Keratinocyte (primary cell): ENCODE measurements at regions not wholly inside any gene's neighbourhood (a gene's known extent, or its start where the extent isn't known, plus 50 kb on each side); places are given as distances from the start of the nearest gene placed in this dataset.

Source experiments
- DNase-seq: peaks from one replicate; pipeline ENCODE4 v3.0.0-alpha.2; 2011; ENCODE audit warnings: low read depth, missing footprints, low spot score
- FAIRE-seq: peaks from 2 replicates; lab custom pipeline; 2011; peaks lifted over from hg19 to GRCh38; lab: Jason Lieb, UNC
- H2AFZ ChIP-seq: 2 replicates; pipeline ENCODE4 v1.6.0; 2012; ENCODE audit warnings: low read length, control low read depth, inconsistent platforms; ENCODE audit not compliant: control insufficient read depth
- H3K27ac ChIP-seq: 2 replicates; pipeline ENCODE4 v1.5.1; 2011; ENCODE audit warnings: low read length; ENCODE audit not compliant: control insufficient read depth, insufficient read depth
- H3K27me3 ChIP-seq: 3 replicates; pipeline ENCODE4 v1.6.0; 2011; ENCODE audit warnings: low read length; ENCODE audit not compliant: control insufficient read depth, insufficient read depth; ENCODE audit errors: extremely low read depth
- H3K36me3 ChIP-seq, 2 experiments: 2 replicates in 1 of 2; 3 replicates in 1 of 2; pipeline ENCODE4 v1.5.1; 2011; ENCODE audit warnings: low read length in 2 of 2, mild to moderate bottlenecking in 1 of 2; ENCODE audit not compliant: control insufficient read depth in 2 of 2, insufficient read depth in 2 of 2; ENCODE audit errors: extremely low read depth in 1 of 2
- H3K4me1 ChIP-seq: 3 replicates; pipeline ENCODE4 v1.5.1; 2011; ENCODE audit warnings: low read length; ENCODE audit not compliant: control insufficient read depth, insufficient read depth; ENCODE audit errors: extremely low read depth
- H3K4me2 ChIP-seq: 3 replicates; pipeline ENCODE4 v1.6.0; 2011; ENCODE audit warnings: low read depth, low read length; ENCODE audit not compliant: control insufficient read depth, insufficient read depth; ENCODE audit errors: extremely low read depth
- H3K4me3 ChIP-seq, 3 experiments: fragments of 200-600 bp in 1 of 3; sonication (generic) in 1 of 3; 2 replicates in 2 of 3; 3 replicates in 1 of 3; pipeline ENCODE4 v1.5.1; 2011 to 2016; ENCODE audit warnings: low read length in 3 of 3, mild to moderate bottlenecking in 3 of 3, control low read depth in 2 of 3, inconsistent platforms in 1 of 3, low read depth in 1 of 3, mixed read lengths in 1 of 3, mixed run types in 1 of 3, moderate library complexity in 1 of 3; ENCODE audit not compliant: control insufficient read depth in 2 of 3, insufficient read depth in 2 of 3; ENCODE audit errors: extremely low read depth in 1 of 3
- H3K79me2 ChIP-seq: 2 replicates; pipeline ENCODE4 v1.6.0; 2012; ENCODE audit warnings: low read length; ENCODE audit not compliant: control insufficient read depth, insufficient read depth
- H3K9ac ChIP-seq: 3 replicates; pipeline ENCODE4 v1.6.0; 2011; ENCODE audit warnings: low read length; ENCODE audit not compliant: control insufficient read depth, insufficient read depth; ENCODE audit errors: extremely low read depth
- H3K9me1 ChIP-seq: 3 replicates; pipeline ENCODE4 v1.6.0; 2011; ENCODE audit warnings: low read length; ENCODE audit not compliant: control insufficient read depth, insufficient read depth; ENCODE audit errors: extremely low read depth
- H3K9me3 ChIP-seq: 2 replicates; pipeline ENCODE4 v1.5.1; 2012; ENCODE audit warnings: low read depth, low read length; ENCODE audit not compliant: control insufficient read depth
- H4K20me1 ChIP-seq: 3 replicates; pipeline ENCODE4 v1.6.0; 2011; ENCODE audit warnings: low read length; ENCODE audit not compliant: control insufficient read depth, insufficient read depth; ENCODE audit errors: extremely low read depth
- EZH2 ChIP-seq: IDR thresholded peaks from one replicate; pipeline ENCODE4 v1.6.1; 2012; ENCODE audit warnings: inconsistent platforms, mild to moderate bottlenecking, low read length, moderate library complexity
- dilution Hi-C: fragments of 300-500 bp; cut with MboI; formaldehyde crosslinking; loops from one replicate; pipeline ENCODE4 v1.7.0; 2020; ENCODE audit warnings: low sequenced_read_pairs; ENCODE audit not compliant: extremely low pct_ligation_motif_present
- TF ChIP-seq, protein P1 (sequence below), 3 experiments: IDR thresholded peaks in 1 of 3; conservative IDR thresholded peaks in 1 of 3; optimal IDR thresholded peaks in 1 of 3; 2 replicates in 2 of 3; 3 replicates in 1 of 3; pipeline versions ENCODE3 to v1.5.1; 2011; ENCODE audit warnings: low read length in 3 of 3, mild to moderate bottlenecking in 3 of 3, moderate library complexity in 2 of 3, control low read depth in 1 of 3, inconsistent platforms in 1 of 3; ENCODE audit not compliant: insufficient read depth in 2 of 3; ENCODE audit errors: extremely low read depth in 1 of 3

DNA sequence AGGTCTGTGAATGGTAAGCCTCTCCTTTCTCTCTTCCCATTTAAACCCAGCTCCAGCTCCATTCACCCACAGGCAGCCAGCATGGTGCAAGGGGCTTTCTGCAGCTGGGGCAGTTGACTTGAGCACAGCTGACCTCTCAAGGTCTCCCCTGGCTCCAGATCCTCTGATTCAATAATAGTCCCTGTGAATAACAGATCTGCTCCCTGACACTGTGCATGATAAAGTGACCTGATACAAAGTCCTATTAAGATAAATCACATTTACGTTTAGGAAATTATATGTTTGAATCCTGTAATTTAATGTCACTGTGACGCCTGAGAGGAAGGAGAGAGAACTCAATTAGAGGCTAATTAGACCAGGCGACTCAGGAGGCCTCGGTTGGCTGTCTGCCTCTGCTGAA is 540.4 kb upstream of the CDH11 start:
- no peaks in the 10 kb centered on the region for H3K27me3 ChIP-seq
- H3K27ac ChIP-seq: no peak overlapping the region
- no peak overlapping the region for H3K9ac ChIP-seq
- no peak for FAIRE-seq
- H3K36me3 ChIP-seq: no peaks in the 10 kb centered on the region
- H2AFZ ChIP-seq: no peak overlapping the region
- dilution Hi-C loops: no loop called here
- no peak overlapping the region for H3K4me2 ChIP-seq
- H3K79me2 ChIP-seq: no peaks in the 10 kb centered on the region
- no peaks in the 10 kb centered on the region for H3K9me3 ChIP-seq
- no peak for DNase-seq
- H3K4me3 ChIP-seq: no peak overlapping the region
- H4K20me1 ChIP-seq: no peaks in the 10 kb centered on the region
- TF ChIP-seq, protein P1, sequence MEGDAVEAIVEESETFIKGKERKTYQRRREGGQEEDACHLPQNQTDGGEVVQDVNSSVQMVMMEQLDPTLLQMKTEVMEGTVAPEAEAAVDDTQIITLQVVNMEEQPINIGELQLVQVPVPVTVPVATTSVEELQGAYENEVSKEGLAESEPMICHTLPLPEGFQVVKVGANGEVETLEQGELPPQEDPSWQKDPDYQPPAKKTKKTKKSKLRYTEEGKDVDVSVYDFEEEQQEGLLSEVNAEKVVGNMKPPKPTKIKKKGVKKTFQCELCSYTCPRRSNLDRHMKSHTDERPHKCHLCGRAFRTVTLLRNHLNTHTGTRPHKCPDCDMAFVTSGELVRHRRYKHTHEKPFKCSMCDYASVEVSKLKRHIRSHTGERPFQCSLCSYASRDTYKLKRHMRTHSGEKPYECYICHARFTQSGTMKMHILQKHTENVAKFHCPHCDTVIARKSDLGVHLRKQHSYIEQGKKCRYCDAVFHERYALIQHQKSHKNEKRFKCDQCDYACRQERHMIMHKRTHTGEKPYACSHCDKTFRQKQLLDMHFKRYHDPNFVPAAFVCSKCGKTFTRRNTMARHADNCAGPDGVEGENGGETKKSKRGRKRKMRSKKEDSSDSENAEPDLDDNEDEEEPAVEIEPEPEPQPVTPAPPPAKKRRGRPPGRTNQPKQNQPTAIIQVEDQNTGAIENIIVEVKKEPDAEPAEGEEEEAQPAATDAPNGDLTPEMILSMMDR (optimal IDR thresholded peaks at IDR 0.05 in 1 of 3, IDR thresholded peaks at IDR 0.05 in 1 of 3, conservative IDR thresholded peaks at IDR 0.05 in 1 of 3; ENCODE audit: extremely low read depth in 1 of 3, insufficient read depth in 2 of 3, low read length in 3 of 3): no peak
- no peak for TF ChIP-seq EZH2
- H3K9me1 ChIP-seq: no peaks in the 10 kb centered on the region
- peaks cover 46% of the 10 kb centered on the region for H3K4me1 ChIP-seq

DNA sequence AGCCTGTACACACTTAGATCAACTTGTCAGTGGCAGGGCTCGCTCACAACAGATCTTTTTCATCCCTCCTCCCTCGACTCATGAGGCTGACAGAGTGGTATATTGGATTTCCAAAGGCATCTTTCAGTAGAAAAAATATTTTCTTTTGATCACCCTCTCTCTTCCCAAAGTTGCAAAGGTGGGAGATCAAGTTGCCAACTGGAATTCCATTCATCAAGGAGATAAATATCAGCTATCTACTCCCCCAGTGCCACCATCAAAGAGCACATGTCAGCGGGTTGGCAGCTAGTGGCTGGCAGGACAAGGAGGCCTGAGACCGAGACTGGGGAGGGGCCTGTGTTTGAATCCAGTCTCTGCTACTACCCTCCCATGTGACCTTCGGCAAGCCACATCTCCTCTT is 539.7 kb upstream of the CDH11 start:
- no peak overlapping the region for H3K4me2 ChIP-seq

More for the DNA sequence above, 539.7 kb upstream of the CDH11 start:
- Histone ChIP-seq H3K4me3 (no peak overlapping the region), H3K9ac (no peak overlapping the region), H3K79me2 (no peaks in the 10 kb centered on the region), H3K36me3 (no peaks in the 10 kb centered on the region), H3K9me1 (no peaks in the 10 kb centered on the region), H4K20me1 (no peaks in the 10 kb centered on the region), H2AFZ (no peak overlapping the region), H3K27me3 (no peaks in the 10 kb centered on the region), H3K4me1 (peaks cover 45% of the 10 kb centered on the region), H3K9me3 (no peaks in the 10 kb centered on the region), H3K27ac (no peak overlapping the region)
- DNase-seq (no peak), FAIRE-seq (no peak)
- TF ChIP-seq, protein P1 (optimal IDR thresholded peaks at IDR 0.05 in 1 of 3, IDR thresholded peaks at IDR 0.05 in 1 of 3, conservative IDR thresholded peaks at IDR 0.05 in 1 of 3; ENCODE audit: extremely low read depth in 1 of 3, insufficient read depth in 2 of 3, low read length in 3 of 3): no peak
- TF ChIP-seq EZH2: no peak
- dilution Hi-C loops: no loop called here
